ENCODE measurements at regions not wholly inside any gene's neighbourhood (a gene's known extent, or its start where the extent isn't known, plus 50 kb on each side); places are given as distances from the start of the nearest gene placed in this dataset.
"Not testable (repeated sequence)": the region's sequence is repeated elsewhere in the genome, so short reads cannot be mapped to it uniquely, and the experiment has no call there.

DNA sequence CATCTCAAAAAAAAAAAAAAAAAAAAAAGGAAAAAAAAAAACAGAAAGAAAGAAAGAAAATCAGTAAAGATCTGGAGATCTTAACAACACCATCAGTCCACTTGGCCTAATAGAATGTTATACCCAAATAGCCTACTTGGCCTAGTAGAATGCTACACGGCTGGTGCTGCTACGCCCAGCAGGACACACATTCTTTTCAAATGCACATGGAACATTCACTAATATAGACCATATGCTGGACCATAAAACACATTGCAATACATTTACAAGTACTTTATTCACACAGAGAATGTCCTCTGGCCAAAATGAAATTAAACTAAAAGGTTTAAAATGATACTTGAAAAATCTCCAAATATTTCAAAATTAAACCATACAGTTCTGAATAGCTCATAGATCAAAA is 80.0 kb upstream of the TNFAIP3 start:
- no peak for DNase-seq

DNA sequence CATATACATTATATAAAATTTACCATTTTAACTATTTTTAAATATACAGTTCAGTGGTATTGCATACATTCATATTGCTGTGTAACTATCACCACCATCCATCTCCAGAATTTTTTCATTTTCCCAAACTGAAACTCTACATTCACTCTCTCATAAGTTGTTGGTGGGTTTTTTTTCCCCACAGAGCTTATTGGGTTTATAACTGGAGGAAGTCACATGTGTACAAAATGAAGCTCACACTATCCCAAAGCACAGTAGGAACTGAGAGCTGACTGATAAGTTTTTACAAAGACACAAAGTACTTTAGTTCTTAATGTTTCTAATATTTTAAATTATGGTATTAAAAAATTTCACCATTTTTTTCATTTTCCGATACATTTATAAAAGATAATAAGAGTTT is 78.8 kb upstream of the TNFAIP3 start:
- DNase-seq, result no peak

- no peak for DNase-seq
Measured at GRCh38 chr6:137791281-137792159, 75.5 kb upstream of the TNFAIP3 start.

GRCh38 chr6:137792160-137793033 is 74.7 kb upstream of the TNFAIP3 start:
- DNase-seq, result no peak

DNA sequence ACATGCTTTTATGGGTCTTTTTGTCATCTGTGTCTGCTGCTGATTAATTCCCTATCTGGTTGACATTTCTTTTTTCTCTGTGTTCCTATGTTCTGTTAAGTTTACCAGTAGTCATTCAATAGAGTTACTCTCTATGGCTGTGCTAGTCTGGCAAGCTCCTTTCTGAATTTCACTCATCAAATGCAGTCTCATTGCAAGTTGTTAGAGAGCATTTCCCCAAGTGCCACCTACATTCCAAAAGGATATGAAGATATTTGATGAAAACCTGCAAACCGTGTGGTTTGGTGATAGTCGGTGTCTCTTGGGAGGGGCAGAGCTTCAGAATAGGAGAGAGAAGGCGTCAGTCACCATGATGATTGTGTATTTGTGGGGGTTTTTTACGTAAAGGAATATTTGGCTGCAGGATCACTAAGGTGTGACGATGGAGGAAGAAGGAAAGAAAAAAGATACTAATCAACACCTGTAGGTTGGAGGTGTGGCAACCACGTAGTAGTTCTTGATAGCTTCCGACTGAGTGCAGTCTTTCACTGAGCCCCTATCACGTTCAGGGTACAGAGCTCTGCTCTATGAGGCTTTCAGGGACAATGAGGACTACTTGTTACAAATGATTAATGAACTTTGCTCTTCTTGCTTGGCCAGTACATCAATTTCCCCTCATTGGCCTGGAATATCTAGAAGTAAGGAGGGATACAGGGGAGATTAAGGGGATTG is 73.1 kb upstream of the TNFAIP3 start:
- no peak for DNase-seq

DNA sequence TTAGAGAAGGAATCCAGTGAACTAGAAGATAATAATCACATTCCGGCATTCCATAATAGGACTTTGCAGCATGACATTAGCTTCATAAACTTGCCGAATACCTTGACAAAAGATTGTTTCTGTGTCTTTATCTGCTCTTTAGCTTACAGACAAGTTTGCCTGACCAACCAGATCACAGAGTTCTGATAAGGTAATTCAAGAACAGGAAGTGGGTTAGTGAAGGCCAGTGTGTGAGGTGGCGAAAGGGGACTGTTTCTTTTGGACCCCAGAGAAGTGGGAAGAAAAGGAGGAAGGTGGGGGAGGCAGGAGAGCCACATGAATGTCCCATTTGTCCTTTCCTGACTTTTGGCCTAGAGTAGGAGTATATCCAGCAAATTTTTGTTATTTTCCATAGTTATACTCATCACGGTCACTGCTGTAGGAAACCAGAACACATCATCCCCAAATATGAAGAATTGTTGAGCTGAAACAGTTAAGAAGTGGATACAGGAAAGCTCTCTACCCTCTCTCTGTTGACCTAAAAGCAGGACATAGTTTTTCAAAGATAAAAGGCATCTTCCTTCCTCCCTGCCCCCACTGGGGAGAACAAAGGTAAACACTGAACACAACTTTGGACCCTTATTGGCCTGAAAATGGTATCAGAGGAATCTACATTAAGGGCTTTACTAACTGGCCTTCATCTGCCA is 72.4 kb upstream of the TNFAIP3 start:
- no peak for DNase-seq

- no peak for DNase-seq
Measured at GRCh38 chr6:137795501-137795900, 71.6 kb upstream of the TNFAIP3 start.

DNA sequence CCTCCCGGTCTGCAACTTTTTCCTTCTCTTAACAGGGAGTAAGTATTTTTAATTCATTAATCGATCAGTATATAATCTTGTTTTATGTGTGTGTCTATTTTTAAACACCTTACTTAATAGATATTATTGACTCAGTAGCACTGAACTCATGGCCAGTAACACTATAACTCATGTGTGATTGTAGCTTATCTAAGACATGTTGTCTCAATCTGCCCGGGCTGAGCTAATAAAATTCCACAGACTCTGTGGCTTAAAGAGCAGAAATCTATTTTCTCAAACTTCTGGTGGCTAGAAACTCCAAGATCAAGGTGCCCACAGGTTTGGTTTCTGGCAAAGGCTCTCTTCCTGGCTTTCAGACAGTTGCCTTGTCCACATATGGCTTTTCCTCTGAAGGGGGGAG is 68.8 kb upstream of the TNFAIP3 start:
- DNase-seq, result no peak

- DNase-seq, result no peak
Measured at GRCh38 chr6:137798846-137799245, 68.2 kb upstream of the TNFAIP3 start.

DNA sequence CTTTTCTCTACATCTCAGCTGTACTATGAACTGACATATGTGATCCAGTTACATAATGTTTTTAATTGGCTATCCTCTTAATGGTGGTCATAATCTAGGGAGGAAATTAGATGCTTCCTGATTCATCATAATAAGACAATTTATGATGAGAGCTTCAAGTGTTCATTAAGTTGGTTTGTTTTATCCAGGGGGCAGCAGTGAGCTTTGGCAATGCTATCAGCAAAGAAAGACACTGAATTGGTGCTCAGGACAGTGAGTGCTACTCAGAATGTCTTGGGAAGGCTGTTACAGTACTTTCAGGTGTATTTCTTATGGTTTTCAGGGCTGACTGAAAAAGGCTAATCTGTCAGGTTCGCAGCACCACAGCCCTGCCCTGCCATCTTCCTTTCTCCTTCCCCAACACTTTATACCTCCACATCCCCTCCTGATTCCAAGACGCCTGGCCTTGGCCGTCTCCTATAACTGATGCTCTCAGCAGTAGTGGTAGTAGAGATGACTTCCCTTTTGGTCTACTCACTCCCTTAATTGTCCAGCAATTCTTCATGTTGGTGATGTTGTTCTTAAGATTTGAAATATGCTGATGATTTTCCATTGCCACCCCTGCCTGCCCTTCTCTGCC is 67.0 kb upstream of the TNFAIP3 start:
- DNase-seq, result peak; percentile 62

DNA sequence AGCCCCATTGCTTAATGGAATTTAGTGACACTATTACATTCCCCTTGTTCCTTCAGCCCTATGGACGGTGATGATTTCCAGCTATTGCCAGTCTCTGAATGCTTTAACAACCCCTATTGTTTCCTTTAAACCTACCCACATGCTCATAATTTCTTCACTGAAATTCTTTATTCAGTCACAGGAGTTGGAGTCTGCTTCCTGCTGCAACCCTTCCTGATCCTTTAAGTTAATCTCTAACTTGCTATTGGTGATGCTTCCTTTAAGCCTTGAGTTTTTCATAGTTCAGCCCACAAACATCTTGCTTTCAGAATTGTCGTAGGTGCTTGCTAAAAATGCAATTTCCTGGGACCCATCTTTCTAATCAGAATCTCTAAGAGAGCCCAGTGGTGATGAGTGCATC is 66.3 kb upstream of the TNFAIP3 start:
- DNase-seq, result no peak

DNA sequence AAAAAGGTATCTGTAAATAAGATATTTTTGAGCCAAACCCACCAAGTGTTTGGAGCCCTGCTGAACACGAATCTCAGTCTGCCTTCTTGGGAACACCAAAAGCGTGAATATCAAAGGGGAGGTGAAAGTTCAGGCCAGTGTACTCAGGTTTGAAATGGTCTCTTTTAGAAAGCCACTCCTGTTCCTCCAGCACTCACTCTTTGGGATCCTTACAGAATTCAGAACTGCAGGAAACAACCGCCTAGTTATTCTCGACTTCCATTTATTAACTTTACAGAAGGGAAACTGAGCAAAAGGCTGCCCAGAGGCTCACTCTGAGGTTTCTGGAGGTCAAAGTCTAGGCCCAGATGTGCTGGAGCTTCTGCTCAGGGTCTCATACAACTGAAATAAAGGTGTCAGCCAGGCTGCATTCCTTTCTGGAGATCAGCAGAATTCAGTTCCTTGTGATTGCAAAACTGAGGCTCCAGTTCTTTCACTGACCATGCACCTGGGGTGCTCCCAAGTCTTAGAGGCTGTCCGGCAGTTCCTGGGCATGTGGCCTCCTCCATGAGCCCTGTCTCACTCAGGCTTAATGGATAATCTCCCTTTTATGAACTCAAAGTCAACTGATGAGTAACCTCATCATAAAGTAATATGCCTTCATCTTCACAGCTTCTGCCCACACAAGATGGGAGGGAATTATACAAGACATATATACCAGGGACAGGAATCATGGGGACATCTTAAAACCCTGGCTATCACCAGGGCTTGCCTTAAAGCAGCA is 65.5 kb upstream of the TNFAIP3 start:
- DNase-seq, result no peak

GRCh38 chr6:137802408-137803182 is 64.5 kb upstream of the TNFAIP3 start:
- DNase-seq, result no peak

GRCh38 chr6:137804637-137805036 is 62.4 kb upstream of the TNFAIP3 start:
- no peak for DNase-seq

- no peak for DNase-seq
Measured at GRCh38 chr6:137805622-137806021, 61.4 kb upstream of the TNFAIP3 start.

DNA sequence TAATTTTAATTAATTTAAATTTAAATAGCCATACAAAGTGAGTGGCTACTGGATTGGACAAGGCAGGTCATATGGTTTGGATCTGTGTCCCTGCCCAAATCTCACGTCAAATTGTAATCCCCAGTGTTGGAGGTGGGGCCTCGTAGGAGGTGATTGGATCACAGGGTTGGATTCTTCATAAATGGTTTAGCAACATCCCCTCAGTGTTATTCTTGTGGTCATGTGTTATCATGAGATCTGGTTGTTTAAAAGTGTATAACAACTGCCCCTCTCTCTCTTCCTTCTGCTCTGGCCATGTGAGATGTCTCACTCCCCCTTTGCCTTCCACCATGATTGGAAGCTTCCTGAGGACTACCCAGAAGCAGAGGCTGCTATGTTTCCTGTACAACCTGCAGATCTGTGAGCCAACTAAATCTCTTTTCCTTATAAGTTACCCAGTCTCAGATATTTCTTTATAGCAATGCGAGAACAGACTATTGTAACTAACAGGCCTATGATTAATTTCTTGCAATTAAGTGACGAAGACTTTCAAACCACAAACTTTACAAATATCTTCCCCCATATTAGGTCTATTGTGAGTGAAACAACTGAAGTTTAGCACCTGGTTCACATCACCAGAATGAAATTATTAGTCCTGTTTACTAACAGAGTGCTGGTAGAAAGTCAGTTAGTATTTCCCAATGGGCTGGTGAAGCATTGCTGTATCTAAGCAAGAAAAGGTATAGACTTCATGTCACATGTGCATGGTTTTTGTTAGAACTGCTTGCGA is 60.0 kb upstream of the TNFAIP3 start:
- no peak for DNase-seq

GRCh38 chr6:137808191-137808590 is 58.9 kb upstream of the TNFAIP3 start:
- DNase-seq, result no peak

DNA sequence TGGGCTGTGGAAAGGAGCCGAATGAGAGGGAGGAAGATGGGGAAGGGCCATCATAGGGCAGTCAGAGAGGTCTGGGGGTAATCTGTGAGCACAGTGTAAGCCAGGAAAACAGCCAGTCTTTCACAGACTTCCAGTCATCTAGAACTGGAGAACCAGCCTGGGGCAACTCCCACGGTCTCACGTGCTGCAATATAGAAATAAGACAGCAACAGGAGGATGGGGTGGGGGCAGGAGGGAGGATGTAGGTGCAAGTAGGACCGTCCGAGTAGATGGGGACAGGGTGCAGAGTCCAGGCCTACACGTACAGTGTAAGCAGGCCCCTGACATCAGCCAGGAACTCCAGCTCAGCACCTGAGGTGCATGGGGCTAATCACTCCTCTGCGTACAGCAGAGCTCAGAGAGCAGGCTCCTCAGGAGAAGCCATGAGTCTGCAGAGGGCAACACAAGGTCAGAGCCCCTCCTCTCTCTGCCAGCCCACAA is 58.2 kb upstream of the TNFAIP3 start:
- DNase-seq, result no peak

GRCh38 chr6:137809895-137810553 is 57.0 kb upstream of the TNFAIP3 start:
- DNase-seq, result not testable (repeated sequence)

Measured in NCI-H146 (cell line).